AG09309 (cell line): ENCODE measurements at regions not wholly inside any gene's neighbourhood (a gene's known extent, or its start where the extent isn't known, plus 50 kb on each side); places are given as distances from the start of the nearest gene placed in this dataset.
"Not testable (repeated sequence)": the region's sequence is repeated elsewhere in the genome, so short reads cannot be mapped to it uniquely, and the experiment has no call there.

Experiments
- DNase-seq: peaks from one replicate; pipeline ENCODE4 v3.0.0-alpha.2; 2010; ENCODE audit warnings: low read depth
- H3K4me3 ChIP-seq: 2 replicates; pipeline ENCODE4 v1.5.1; 2011; ENCODE audit warnings: mild to moderate bottlenecking, low read depth, low read length, moderate library complexity; ENCODE audit not compliant: control insufficient read depth
- TF ChIP-seq, protein P1 (sequence below): IDR thresholded peaks from 2 replicates; pipeline ENCODE4 v1.5.1; 2011; ENCODE audit warnings: mild to moderate bottlenecking, low read depth, low read length, inconsistent platforms; ENCODE audit not compliant: insufficient read depth, control insufficient read depth; ENCODE audit errors: missing control alignments

DNA sequence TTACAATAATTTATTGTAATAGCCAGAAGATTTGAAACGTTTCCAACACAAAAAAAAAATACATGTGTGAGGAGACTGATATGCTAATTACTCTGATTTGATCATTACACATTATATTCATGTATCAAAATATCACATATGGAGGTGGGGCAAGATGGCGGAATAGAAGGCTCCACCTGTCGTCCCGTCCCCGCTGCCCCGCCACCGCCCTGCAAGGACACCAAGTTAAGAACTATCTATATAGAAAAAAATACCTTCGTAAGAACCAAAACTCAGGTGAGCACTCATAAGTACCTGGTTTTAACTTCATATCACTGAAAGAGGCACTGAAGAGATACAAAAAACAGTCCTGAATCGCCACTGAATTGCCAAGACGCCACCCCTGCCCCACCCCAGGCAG lies 60.9 kb upstream of the SCRG1 start:
- no peak for DNase-seq
- H3K4me3 ChIP-seq, result no peak overlapping the region

DNA sequence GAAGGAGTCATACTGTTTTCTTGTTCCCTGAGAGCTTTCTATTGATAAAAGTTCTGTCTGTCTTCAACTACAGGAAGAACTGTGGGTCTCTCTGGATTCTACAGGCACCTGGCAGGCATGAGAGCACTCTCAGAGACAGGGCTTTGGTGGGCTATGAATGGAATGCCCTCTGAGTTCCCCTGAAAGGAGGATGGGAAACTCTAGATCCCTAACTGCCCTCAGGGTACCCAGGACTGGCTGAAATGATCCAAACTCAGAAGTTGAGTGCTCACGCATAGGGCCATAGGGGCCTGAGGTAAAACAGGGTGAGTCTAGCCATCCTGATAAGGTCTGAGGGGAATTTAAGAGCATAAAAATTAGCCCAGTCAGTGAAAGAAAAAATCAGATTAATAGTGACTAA lies 59.0 kb upstream of the SCRG1 start:
- DNase-seq, result no peak
- no peak overlapping the region for H3K4me3 ChIP-seq
- TF ChIP-seq, protein P1, sequence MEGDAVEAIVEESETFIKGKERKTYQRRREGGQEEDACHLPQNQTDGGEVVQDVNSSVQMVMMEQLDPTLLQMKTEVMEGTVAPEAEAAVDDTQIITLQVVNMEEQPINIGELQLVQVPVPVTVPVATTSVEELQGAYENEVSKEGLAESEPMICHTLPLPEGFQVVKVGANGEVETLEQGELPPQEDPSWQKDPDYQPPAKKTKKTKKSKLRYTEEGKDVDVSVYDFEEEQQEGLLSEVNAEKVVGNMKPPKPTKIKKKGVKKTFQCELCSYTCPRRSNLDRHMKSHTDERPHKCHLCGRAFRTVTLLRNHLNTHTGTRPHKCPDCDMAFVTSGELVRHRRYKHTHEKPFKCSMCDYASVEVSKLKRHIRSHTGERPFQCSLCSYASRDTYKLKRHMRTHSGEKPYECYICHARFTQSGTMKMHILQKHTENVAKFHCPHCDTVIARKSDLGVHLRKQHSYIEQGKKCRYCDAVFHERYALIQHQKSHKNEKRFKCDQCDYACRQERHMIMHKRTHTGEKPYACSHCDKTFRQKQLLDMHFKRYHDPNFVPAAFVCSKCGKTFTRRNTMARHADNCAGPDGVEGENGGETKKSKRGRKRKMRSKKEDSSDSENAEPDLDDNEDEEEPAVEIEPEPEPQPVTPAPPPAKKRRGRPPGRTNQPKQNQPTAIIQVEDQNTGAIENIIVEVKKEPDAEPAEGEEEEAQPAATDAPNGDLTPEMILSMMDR, result no peak

More for the DNA sequence above, 60.9 kb upstream of the SCRG1 start:
- TF ChIP-seq, protein P1, result no peak

DNA sequence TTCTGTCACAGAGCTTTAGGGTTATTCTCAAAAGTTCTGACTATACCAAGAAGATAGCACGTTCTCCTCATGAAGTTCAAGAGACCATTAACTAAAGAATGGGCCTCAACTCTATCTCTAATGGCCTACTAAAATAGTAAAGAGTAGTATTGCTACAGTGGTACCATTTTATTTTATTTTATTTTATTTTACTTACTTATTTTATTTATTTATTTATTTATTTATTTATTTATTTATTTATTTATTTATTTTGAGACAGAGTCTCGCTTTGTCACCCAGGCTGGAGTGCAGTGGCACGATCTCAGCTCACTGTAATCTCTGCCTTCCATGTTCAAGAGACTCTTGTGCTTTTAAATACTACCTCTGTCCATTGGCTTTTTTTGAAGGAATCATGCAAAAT lies 52.5 kb upstream of the SCRG1 start:
- not testable (repeated sequence) for DNase-seq, H3K4me3 ChIP-seq

DNA sequence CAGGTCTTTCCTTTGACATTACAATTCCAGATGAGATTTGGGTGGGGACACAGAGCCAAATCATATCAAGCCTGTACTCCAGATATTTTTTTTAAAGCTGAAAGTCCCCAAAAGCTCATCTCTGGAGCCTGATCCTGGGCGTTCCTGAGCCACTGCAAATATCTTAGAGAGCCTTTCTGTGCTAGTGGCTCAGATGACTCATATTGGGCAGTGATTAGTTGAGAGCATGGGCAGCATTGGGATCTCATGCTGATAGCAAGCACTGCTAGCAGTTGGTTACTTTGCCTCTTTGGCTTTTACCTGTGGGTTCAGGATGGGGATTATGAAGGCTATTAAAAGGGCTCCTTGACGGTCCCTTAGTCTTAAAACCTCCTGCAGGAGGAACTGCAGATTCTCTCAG lies 51.4 kb upstream of the SCRG1 start:
- TF ChIP-seq, protein P1, result no peak
- DNase-seq, result no peak

DNA sequence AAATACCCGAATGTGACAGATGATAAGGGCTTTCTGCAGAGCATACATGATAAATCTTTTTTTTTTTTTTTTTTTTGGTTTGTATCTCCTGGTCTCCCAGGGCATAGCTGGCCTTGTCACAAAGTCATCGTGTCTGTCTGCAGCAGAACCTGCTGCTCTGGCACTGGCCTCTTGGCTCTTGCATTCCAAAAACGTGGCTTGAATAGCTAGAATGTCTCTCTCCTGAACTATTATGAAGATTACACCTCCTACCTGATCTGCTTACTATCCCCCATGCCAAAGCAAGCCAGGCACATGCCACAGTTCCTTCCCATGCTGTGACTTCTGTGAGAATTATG lies 50.4 kb upstream of the SCRG1 start:
- TF ChIP-seq, protein P1, result no peak
- DNase-seq, result no peak
- H3K4me3 ChIP-seq, result no peak overlapping the region

More for the DNA sequence above, 51.4 kb upstream of the SCRG1 start:
- H3K4me3 ChIP-seq, result no peak overlapping the region

DNA sequence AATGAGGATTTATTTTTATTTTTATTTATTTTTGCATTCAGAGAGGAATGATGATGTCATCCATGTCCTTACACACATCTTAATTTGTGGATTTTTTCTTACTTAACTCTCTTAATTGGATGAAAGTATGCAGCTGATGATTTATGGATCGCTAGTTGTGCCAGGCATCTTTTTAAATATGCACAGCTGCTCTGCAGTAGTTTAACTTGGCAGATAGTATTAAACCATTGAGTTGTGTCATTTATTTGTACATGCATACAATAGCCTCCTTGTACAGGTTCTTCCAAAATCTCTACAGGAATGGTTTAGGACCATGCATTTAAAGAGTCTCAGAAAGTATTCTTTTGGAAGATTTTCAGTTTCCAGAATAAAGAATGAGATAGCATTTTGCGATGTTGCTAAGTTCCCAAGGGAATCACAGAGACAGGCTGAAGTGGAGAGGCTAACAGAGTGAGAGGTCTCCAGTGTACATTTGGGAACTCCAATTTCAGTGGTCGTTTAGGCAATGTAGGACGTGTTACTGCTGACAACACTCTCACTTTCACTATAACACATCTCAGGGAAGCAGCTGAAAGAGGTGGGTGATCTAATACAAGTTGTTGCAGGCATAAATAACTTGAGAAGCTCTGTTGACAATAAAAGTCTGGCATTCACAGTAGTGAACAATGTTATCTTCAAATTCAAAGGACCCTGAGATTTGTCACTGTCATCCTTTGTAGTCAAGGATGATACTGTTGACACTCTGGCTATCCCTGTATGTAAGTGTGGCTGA lies 49.9 kb upstream of the SCRG1 start:
- DNase-seq, result peak; percentile 34
- H3K4me3 ChIP-seq, result no peak overlapping the region
- TF ChIP-seq, protein P1, result no peak
